ENCODE measurements at regions not wholly inside any gene's neighbourhood (a gene's known extent, or its start where the extent isn't known, plus 50 kb on each side); places are given as distances from the start of the nearest gene placed in this dataset.

DNA sequence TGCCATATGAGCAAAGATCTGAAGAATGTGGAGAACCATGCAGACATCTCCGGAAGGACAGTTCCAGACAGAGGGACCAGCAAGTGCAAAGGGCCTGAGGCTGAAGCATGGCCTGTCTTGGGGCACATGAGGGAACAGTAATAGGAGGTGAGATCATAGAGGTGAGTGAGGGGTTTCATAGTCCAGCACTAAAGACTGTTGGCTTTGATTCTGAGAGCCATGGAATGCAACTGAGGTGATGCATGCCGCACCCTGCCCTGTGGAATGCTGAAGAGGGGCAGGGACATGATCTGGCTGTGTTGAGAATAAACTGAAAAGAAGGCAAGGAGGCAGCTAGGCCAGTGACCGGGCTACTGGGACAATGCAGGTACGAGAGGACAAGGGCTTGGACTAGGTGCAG, 253.1 kb upstream of the KLF14 start:
- no peaks in the 10 kb centered on the region for H3K27me3 ChIP-seq
- 90 to 93% methylated on average over 4 of the region's 4 CpGs for WGBS, 2 donors
- H3K36me3 ChIP-seq (ENCODE audit: low read depth, missing control alignments): no peaks in the 10 kb centered on the region
- TF ChIP-seq POLR2A (IDR thresholded peaks at IDR 0.05) (no peak), CTCF (IDR thresholded peaks at IDR 0.05) (no peak)
- peaks cover 50% of the 10 kb centered on the region for H3K4me1 ChIP-seq
- no peak overlapping the region for H3K27ac ChIP-seq
- H3K9me3 ChIP-seq: no peaks in the 10 kb centered on the region
- no peak for DNase-seq
- no peak overlapping the region for H3K4me3 ChIP-seq
- intact Hi-C loops (cut with DNase I; ENCODE audit: low total_unique reads): no loop called here

- DNase-seq: no peak
- H3K9me3 ChIP-seq: no peaks in the 10 kb centered on the region
- H3K27me3 ChIP-seq: no peaks in the 10 kb centered on the region
- H3K4me1 ChIP-seq: peaks cover 62% of the 10 kb centered on the region
- peak overlapping the region in 1 of 2 donors; percentile 38 for H3K27ac ChIP-seq
- intact Hi-C loops (cut with DNase I; ENCODE audit: low total_unique reads): no loop called here
- TF ChIP-seq CTCF (IDR thresholded peaks at IDR 0.05) (no peak), POLR2A (IDR thresholded peaks at IDR 0.05) (no peak)
- 44 to 49% methylated on average over 5 of the region's 5 CpGs for WGBS, 2 donors
- no peak overlapping the region for H3K4me3 ChIP-seq
- H3K36me3 ChIP-seq (ENCODE audit: low read depth, missing control alignments): no peaks in the 10 kb centered on the region
Measured at GRCh38 chr7:130988443-130988842, 254.4 kb upstream of the KLF14 start.

- no peak for DNase-seq
- 54 to 59% methylated on average over 2 of the region's 2 CpGs for WGBS, 2 donors
- H3K4me1 ChIP-seq: peaks cover 70% of the 10 kb centered on the region
- no peaks in the 10 kb centered on the region for H3K36me3 ChIP-seq (ENCODE audit: low read depth, missing control alignments)
- no peaks in the 10 kb centered on the region for H3K9me3 ChIP-seq
- H3K27me3 ChIP-seq: no peaks in the 10 kb centered on the region
- peak overlapping the region; percentile 34 to 38 for H3K27ac ChIP-seq
- intact Hi-C loops (cut with DNase I; ENCODE audit: low total_unique reads): no loop called here
- H3K4me3 ChIP-seq: no peak overlapping the region
- no peak for TF ChIP-seq CTCF (IDR thresholded peaks at IDR 0.05)
- no peak for TF ChIP-seq POLR2A (IDR thresholded peaks at IDR 0.05)
Measured at GRCh38 chr7:130989101-130989795, 255.2 kb upstream of the KLF14 start.

DNA sequence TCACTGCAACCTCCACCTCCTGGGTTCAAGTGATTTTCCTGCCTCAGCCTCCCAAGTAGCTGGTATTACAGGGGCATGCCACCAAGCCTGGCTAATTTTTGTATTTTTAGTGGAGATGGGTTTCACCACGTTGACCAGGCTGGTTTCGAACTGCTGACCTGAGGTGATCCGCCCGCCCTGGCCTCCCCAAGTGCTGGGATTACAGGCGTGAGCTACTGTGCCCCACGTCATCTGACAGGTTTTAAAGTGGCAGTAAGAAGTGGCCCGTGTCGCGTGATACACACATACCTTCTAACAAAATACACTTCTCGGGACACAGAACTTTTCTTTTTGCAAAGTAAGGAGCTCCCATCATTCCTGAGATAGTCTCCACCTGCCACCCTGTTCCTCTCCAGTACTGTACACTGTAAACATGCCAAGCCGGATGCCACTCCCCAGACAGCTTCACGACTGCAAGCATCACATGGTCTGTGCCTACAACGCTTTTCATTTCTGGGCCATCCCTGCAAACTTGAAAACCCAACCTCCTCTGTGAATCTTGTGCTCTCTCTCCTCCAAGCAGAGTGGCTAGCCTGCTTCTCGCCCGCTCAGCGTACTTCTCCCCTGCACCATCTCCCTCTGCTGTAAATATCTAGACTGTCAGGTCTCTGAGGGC, 256.3 kb upstream of the KLF14 start:
- intact Hi-C loops (cut with DNase I; ENCODE audit: low total_unique reads): no loop called here
- Histone ChIP-seq H3K36me3 (ENCODE audit: low read depth, missing control alignments) (no peaks in the 10 kb centered on the region), H3K9me3 (no peaks in the 10 kb centered on the region), H3K27me3 (no peaks in the 10 kb centered on the region), H3K27ac (peak overlapping the region in 1 of 2 donors; percentile 38), H3K4me1 (peaks cover 80% of the 10 kb centered on the region), H3K4me3 (no peak overlapping the region)
- 75% methylated on average over 16 of the region's 16 CpGs for WGBS, 2 donors
- no peak for DNase-seq
- no peak for TF ChIP-seq CTCF (IDR thresholded peaks at IDR 0.05)
- no peak for TF ChIP-seq POLR2A (IDR thresholded peaks at IDR 0.05)

Data from testis (tissue), 2 donors.